ENCODE measurements at regions not wholly inside any gene's neighbourhood (a gene's known extent, or its start where the extent isn't known, plus 50 kb on each side); places are given as distances from the start of the nearest gene placed in this dataset.

DNA sequence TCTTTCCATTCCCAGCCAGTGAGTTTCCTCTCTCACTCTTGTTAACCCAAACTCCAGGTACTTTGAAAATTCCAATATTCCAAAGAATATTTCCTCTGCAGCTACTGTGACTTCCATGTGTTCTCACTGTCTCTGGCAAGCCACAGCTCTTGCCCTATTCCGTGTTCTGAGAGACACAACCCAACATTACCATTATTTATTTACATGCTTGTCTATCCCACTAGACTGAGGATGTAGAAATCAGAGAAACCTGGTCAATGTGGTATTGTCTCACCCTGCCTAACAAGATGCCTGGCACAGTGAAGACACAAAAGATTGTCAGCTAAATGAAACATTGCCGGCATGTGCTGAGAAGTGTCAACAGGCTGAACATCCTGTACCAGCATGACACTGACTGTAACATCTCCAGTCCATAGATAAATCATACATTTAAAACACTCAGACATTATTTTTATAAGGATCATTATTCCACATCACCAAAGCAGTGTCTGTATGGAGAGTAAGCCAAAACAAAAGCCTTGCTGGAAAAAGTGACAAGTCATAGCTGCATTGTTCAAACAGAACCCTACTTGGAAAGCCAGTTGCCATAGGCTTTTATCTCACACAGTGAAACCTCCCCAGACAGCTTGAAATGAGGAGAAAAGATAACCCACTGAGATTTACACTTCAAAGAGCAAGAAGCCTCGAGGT lies 72.3 kb downstream of the SIPA1L2 start:
- TF ChIP-seq ZNF274 (IDR thresholded peaks at IDR 0.05; ENCODE audit: low read depth, low read length) (no peak), YY1 (IDR thresholded peaks at IDR 0.05; ENCODE audit: insufficient read depth, insufficient read length) (no peak), SUZ12 (IDR thresholded peaks at IDR 0.05; ENCODE audit: extremely low read depth, insufficient read depth, insufficient read length) (no peak)
